K562 (cell line): ENCODE measurements at regions not wholly inside any gene's neighbourhood (a gene's known extent, or its start where the extent isn't known, plus 50 kb on each side); places are given as distances from the start of the nearest gene placed in this dataset.

Experiments used
- MCM2 ChIP-seq: fragments of 450-650 bp; IDR thresholded peaks from 2 replicates; pipeline ENCODE4 v1.6.1; 2017; ENCODE audit warnings: low read depth, mild to moderate bottlenecking
- RCOR1 ChIP-seq, 2 experiments: IDR thresholded peaks; 2 replicates each; pipeline ENCODE4 v1.6.1; 2012; ENCODE audit warnings: low read depth in 2 of 2, low read length in 2 of 2, borderline replicate concordance in 1 of 2, improper control_type of control experiment in 1 of 2
- SIN3A ChIP-seq, 2 experiments: fragments of 150-350 bp in 1 of 2; IDR thresholded peaks; 2 replicates each; pipeline ENCODE4 v1.6.1; 2011 to 2016; ENCODE audit warnings: borderline replicate concordance in 2 of 2, low read depth in 2 of 2, low read length in 2 of 2, mild to moderate bottlenecking in 2 of 2, moderate library complexity in 2 of 2; ENCODE audit not compliant: control insufficient read depth in 1 of 2
- ZNF232 ChIP-seq: sonication (generic); formaldehyde crosslinking; IDR thresholded peaks from 2 replicates; pipeline ENCODE4 v1.8.0; 2022; ENCODE audit warnings: mild to moderate bottlenecking, missing genetic modification reagents
- ZNF766 ChIP-seq: fragments of 200-800 bp; sonication (Bioruptor generic); conservative IDR thresholded peaks from 2 replicates; pipeline ENCODE4 v1.6.1; 2016; ENCODE audit warnings: missing genetic modification characterization, missing compliant biosample characterization
- TF ChIP-seq, protein P1 (sequence below): fragments of 250-450 bp; sonication (Bioruptor Pico); IDR thresholded peaks from 2 replicates; pipeline ENCODE4 v1.5.0; 2020; ENCODE audit warnings: mild to moderate bottlenecking
- TF ChIP-seq, protein P2 (sequence below): sonication (generic); formaldehyde crosslinking; IDR thresholded peaks from 2 replicates; pipeline ENCODE4 v1.8.0; 2022; ENCODE audit warnings: missing genetic modification reagents, mild to moderate bottlenecking, borderline replicate concordance

DNA sequence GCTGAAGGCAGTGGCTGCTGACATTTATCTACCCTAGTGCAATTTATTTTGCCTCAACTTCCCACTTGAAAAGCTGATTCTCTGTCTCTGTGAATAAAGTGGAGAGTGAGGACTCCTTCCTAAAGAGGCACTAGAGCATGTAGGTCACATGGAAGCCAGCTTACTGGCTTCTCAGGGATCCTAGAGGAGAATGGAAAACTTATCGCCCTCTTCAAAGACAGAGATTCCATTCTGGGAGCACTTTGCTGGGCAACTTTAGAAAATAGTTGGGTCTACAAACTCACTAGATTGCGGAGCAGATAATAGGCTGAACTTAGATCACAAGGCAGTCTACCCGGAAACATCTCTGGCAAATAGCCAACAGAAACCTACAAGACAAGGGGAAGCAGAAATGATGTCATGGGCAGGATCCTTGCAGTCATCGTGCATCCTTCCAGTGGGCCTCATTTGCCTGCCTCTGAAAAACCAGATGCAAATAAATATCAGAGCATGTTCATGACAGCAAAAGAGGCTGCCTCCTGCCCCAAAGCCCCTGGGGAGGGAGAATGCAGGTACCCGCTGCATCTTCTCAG lies 104.8 kb upstream of the BARHL2 start:
- TF ChIP-seq, protein P1, sequence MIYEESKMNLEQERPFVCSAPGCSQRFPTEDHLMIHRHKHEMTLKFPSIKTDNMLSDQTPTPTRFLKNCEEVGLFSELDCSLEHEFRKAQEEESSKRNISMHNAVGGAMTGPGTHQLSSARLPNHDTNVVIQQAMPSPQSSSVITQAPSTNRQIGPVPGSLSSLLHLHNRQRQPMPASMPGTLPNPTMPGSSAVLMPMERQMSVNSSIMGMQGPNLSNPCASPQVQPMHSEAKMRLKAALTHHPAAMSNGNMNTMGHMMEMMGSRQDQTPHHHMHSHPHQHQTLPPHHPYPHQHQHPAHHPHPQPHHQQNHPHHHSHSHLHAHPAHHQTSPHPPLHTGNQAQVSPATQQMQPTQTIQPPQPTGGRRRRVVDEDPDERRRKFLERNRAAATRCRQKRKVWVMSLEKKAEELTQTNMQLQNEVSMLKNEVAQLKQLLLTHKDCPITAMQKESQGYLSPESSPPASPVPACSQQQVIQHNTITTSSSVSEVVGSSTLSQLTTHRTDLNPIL (CRISPR knock-in tag) = no peak
- TF ChIP-seq ZNF232 = no peak
- no peak for TF ChIP-seq MCM2
- TF ChIP-seq, protein P2, sequence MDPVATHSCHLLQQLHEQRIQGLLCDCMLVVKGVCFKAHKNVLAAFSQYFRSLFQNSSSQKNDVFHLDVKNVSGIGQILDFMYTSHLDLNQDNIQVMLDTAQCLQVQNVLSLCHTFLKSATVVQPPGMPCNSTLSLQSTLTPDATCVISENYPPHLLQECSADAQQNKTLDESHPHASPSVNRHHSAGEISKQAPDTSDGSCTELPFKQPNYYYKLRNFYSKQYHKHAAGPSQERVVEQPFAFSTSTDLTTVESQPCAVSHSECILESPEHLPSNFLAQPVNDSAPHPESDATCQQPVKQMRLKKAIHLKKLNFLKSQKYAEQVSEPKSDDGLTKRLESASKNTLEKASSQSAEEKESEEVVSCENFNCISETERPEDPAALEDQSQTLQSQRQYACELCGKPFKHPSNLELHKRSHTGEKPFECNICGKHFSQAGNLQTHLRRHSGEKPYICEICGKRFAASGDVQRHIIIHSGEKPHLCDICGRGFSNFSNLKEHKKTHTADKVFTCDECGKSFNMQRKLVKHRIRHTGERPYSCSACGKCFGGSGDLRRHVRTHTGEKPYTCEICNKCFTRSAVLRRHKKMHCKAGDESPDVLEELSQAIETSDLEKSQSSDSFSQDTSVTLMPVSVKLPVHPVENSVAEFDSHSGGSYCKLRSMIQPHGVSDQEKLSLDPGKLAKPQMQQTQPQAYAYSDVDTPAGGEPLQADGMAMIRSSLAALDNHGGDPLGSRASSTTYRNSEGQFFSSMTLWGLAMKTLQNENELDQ = no peak
- no peak for TF ChIP-seq SIN3A (IDR thresholded peaks at IDR 0.05; ENCODE audit: borderline replicate concordance in 2 of 2, control insufficient read depth in 1 of 2, low read depth in 2 of 2, low read length in 2 of 2)
- no peak for TF ChIP-seq RCOR1 (IDR thresholded peaks at IDR 0.05; ENCODE audit: borderline replicate concordance in 1 of 2, low read depth in 2 of 2, low read length in 2 of 2)
- TF ChIP-seq ZNF766 = no peak
